HG03565 (cell line): ENCODE measurements at regions not wholly inside any gene's neighbourhood (a gene's known extent, or its start where the extent isn't known, plus 50 kb on each side); places are given as distances from the start of the nearest gene placed in this dataset.

Experiments
- ATAC-seq: cut with Tn5 transposase; IDR thresholded peaks from one replicate; pipeline ENCODE4 v1.9.1; 2021; ENCODE audit warnings: mild to moderate bottlenecking, moderate library complexity; ENCODE audit not compliant: unreplicated experiment

GRCh38 chr12:84807249-84807648 lies 105.3 kb downstream of the SLC6A15 start:
- ATAC-seq: no peak

- no peak for ATAC-seq
Measured at GRCh38 chr12:84805474-84805858, 107.1 kb downstream of the SLC6A15 start.

- no peak for ATAC-seq
Measured at GRCh38 chr12:84804691-84805473, 107.7 kb downstream of the SLC6A15 start.

GRCh38 chr12:84803661-84804060 lies 108.9 kb downstream of the SLC6A15 start:
- no peak for ATAC-seq

GRCh38 chr12:84802161-84802560 lies 110.4 kb downstream of the SLC6A15 start:
- ATAC-seq: no peak

- no peak for ATAC-seq
Measured at GRCh38 chr12:84793558-84794367, 118.8 kb downstream of the SLC6A15 start.

GRCh38 chr12:84791444-84791843 lies 121.2 kb downstream of the SLC6A15 start:
- ATAC-seq: no peak

GRCh38 chr12:84789184-84789583 lies 123.4 kb downstream of the SLC6A15 start:
- ATAC-seq: no peak

GRCh38 chr12:84787253-84787652 lies 125.3 kb downstream of the SLC6A15 start:
- ATAC-seq: no peak

GRCh38 chr12:84786622-84787021 lies 126.0 kb downstream of the SLC6A15 start:
- no peak for ATAC-seq

GRCh38 chr12:84785951-84786350 lies 126.6 kb downstream of the SLC6A15 start:
- no peak for ATAC-seq

- no peak for ATAC-seq
Measured at GRCh38 chr12:84785281-84785680, 127.3 kb downstream of the SLC6A15 start.

- no peak for ATAC-seq
Measured at GRCh38 chr12:84779169-84779568, 133.4 kb downstream of the SLC6A15 start.

- no peak for ATAC-seq
Measured at GRCh38 chr12:84772281-84772680, 140.3 kb downstream of the SLC6A15 start.

- no peak for ATAC-seq
Measured at GRCh38 chr12:84767079-84767478, 145.5 kb downstream of the SLC6A15 start.

GRCh38 chr12:84766375-84766774 lies 146.2 kb downstream of the SLC6A15 start:
- ATAC-seq: no peak

GRCh38 chr12:84764001-84764400 lies 148.6 kb downstream of the SLC6A15 start:
- ATAC-seq: no peak

GRCh38 chr12:84763107-84763506 lies 149.5 kb downstream of the SLC6A15 start:
- ATAC-seq: no peak

GRCh38 chr12:84760091-84760865 lies 152.3 kb downstream of the SLC6A15 start:
- ATAC-seq: no peak

- no peak for ATAC-seq
Measured at GRCh38 chr12:84757978-84758377, 154.6 kb downstream of the SLC6A15 start.

GRCh38 chr12:84756961-84757360 lies 155.6 kb downstream of the SLC6A15 start:
- ATAC-seq: no peak
